ENCODE measurements at regions not wholly inside any gene's neighbourhood (a gene's known extent, or its start where the extent isn't known, plus 50 kb on each side); places are given as distances from the start of the nearest gene placed in this dataset.

- no peak for TF ChIP-seq CTCF (IDR thresholded peaks at IDR 0.05)
- no peak for TF ChIP-seq POLR2A (IDR thresholded peaks at IDR 0.05)
Measured at GRCh38 chr1:147475488-147475887, 65.8 kb upstream of the BCL9 start.

All from uterus (tissue), 2 donors.